ENCODE measurements at regions not wholly inside any gene's neighbourhood (a gene's known extent, or its start where the extent isn't known, plus 50 kb on each side); places are given as distances from the start of the nearest gene placed in this dataset.
"Not testable (repeated sequence)": the region's sequence is repeated elsewhere in the genome, so short reads cannot be mapped to it uniquely, and the experiment has no call there.

DNA sequence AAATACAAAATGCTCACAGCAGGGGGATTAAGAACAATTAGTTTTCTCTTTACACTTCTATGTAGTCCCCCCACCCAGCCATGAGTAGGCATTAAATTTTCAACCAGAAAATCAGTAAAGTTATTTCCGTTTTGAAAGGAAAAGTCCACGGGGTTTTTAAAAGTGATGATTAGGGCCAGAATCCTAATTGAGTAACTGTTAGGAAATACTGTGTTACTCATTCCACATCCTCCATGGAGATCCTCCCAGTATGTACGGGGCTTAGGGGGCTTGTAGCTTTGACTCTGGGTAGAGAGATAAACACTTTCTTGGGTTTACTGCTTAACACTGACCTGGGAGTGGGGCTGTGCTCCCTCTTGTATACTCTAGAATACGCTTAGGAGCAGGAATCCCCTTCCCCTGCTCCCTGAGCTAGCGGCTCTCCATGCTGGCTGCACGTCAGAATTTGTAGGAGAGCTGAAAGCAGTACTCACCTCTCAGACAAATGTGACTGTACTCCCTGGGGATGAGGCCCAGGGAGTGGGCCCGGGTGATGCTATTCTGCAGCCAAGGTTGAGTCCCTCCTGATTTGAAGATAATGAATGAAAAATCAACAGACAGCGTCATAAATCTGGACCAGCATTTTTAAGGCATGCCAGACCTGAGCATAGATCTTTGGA is 100.5 kb downstream of the SLC4A3 start:
- DNase-seq, result no peak

DNA sequence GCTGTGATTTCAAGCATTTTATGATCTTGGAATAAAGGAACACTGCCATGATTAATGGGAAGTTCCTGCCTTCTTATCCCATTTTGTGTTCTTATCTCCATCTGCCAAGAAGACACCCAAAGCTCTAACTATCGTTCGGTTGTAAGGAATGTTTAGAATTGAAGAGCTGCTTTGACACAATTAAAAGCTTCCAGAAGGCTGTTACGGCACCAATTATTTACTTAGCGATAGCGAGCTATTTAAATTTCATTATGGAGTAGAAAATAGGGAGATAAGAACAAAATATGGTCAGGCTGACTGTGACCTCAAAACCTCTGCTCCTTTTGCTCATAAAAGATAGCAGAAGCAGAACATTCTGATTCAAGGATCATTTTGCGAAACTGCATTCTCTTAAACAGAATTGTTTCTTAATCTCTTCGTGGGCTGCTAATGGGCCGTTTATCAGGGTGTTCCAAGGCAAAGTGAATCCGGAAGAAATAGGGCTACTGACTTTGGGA is 101.6 kb downstream of the SLC4A3 start:
- DNase-seq, result no peak

DNA sequence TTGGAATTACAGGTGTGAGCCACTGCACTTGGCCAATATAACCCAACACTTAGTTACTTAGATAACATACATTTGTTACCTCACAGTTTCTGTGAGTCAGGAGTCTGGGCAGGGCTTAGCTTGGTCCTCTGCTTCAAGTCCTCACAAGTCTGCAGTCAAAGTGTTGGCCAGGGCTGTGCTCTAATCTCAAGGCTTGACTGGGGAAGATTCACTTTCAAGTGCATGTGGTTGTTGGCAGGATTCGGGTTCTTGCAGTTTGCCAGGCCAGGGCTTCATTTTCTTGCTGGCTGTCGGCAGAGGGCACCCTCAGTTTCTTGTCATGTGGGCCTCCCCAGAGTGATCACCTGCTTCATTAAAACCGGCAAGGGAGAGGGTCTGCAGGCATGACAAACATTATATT is 103.7 kb downstream of the SLC4A3 start:
- DNase-seq, result no peak

DNA sequence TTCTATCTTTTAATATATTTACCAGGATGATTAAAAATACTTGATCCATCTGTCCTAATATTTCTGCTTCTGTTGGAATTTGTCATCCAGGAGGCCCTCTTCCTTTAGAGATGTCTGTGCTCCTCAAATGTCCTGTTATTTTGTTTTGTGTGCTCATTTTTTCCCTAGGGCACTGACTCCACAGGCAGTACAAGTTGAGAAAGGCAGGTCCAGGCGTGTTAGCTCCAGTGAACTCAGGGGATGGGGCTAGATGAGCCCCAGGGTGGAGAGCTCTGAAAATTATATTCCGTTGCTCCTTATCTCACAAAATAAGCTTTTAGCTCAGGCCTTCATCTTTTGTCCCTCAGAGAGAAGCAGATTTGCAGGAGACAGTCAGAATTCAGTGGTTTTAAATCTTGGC is 105.7 kb downstream of the SLC4A3 start:
- no peak for DNase-seq

DNA sequence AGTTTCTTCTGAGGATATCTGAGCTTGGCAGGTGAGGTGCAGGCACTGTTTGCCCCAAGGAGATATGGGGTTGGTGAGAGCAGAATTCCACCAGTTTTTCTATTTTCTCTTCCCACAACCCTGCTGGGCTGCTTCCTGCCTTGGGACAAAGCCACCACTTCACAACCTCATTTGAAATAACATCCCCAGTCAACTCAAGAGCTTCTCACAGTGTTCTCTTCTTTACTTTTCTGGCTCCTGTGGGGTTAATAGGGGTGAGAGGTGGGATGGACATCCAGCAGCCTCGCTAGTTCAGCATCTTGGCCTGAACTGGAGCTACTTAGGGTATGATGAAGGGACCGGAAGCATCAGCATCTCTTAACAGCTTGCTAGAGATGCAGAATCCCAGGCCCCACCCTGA is 106.3 kb downstream of the SLC4A3 start:
- DNase-seq, result no peak

DNA sequence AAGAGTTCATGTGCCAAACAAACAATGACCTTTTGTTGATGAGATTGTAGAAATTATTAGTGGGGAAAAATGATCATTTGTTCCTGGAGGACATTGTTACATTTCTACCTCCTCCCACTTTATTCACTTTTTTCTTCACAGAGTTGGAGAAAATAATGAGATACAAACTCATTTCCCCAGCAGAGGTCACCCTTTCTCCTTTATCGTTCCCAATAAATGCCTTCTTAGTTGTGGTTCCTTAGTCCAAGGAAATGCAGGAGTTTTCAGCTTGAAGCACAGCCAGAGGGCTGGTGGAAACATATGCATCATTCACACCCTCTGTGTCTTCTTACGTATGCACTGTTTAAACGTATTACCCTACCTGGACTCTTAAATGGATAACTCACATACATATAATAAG is 108.8 kb downstream of the SLC4A3 start:
- peak; percentile 95 for DNase-seq

DNA sequence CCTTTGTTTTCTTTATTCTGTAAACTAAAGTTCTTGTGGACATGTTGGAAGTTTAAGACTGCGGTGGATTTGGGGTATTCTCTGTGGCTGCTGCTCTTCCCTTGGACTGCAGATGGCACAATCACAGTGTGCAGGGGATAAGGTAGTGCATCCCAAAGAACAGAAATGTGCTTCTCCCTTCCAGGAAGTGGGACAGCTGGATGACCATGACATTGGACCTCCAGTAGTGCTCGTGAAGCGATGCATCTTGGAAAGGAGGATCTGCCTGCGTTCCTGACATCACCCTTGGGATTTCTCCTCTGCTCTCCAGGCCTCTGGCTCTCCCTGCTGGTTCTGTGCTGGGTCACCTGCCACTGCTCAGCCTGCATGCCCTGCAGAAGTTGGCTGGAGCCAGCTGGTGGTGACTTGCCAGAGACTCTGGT is 109.9 kb downstream of the SLC4A3 start:
- DNase-seq, result peak; percentile 67

DNA sequence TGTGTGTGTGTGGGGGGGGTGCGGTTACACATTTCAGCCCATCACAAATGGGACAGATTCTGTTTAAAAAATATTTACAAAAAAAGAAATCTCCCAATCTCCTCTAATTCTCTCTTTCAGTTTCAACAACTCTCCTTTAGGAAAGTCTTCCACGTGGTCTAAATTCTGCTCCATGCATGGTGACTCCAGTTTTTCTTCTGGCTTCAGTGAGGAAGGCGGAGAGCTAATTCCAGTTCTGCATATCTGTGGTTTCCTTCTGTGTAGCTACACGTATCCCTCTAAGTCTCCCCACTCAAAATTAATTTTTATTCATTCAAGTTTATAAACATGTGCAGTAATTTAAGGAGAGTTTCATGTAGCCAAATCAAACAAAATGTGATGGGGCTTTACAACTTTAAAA is 111.6 kb downstream of the SLC4A3 start:
- DNase-seq, result peak; percentile 54

DNA sequence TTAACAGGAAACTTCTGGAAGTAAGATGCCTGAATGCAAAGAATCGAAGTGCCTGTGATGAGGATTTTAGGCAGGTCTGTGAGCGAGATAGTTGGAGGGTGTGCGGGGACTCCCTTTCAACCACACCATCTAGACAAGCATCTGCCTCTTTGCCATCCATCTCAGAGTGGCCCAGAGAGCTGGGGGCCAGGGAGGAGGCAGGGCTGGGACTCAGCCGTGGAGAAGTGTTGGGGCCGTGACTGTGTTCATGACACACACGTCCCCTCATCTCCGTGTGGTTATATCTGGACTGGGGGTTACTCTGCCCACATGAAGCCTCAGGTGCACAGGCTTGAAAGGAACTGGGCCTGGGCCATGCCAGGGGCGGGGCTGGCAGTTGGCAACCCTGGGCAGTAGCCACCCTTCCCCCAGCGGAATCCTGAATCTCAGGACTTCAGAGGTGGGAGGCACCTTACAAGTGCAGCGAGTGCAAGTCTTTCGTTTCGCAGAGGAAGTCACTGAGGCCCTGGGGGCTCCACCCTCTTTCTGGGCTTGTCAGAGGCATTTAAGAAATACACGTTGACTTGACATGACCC is 112.5 kb downstream of the SLC4A3 start:
- peak; percentile 54 for DNase-seq

DNA sequence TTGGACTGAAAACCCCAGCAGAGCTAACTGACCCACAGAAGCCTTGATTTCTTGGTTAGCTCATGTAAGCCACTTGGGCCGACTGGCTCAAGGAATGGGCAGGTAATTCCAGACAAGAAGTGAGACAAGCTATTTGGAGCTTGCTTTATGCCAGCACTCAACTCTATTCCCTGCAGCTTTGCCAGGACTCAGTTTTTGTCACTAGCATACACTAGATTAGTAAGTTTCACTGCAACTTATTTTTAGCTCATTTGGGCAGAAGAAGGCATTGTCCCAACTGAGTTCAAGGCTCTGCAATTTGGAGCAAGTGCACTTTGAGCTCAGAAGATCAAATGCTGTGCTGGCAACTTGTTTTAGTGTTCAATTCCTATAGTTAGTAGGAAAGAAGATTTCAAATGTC is 116.1 kb downstream of the SLC4A3 start:
- DNase-seq, result no peak

DNA sequence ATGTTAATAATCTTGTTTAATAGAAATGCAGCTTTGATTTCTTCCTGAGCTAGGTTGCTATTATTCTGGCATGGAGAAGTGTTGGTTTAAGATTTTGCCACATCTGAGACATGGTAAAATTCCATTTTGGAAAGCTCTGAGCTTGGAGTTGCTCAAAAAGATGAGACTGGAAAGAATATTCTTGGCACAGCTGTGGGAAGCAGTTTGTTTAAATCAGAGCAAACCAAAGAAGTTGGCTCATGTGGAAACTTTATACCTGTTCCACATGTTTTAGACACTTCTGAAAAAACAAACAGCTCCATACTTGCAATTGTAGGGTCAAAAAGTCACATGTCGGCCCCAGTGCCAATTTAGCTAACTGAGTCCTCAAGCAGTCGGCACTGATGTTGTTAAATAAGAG is 116.6 kb downstream of the SLC4A3 start:
- DNase-seq, result peak; percentile 39

DNA sequence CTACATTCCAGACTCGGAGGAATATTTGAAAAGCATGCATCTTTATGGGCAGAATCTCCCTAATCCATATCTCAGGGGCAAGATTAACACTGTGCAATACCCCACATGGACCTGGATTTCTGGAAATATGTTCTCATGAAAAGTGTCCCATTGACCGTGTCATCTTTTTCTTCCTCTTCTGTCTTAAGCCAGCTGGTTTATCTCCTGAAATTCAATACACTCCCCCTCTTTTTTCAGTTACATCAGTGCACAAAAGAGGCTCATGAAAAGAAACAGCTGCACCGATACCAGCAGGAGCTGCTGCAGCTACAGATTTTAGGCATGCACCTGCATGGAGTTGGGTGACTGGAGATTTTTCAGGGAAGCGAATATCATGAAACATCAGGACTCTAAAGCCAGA is 117.2 kb downstream of the SLC4A3 start:
- no peak for DNase-seq

DNA sequence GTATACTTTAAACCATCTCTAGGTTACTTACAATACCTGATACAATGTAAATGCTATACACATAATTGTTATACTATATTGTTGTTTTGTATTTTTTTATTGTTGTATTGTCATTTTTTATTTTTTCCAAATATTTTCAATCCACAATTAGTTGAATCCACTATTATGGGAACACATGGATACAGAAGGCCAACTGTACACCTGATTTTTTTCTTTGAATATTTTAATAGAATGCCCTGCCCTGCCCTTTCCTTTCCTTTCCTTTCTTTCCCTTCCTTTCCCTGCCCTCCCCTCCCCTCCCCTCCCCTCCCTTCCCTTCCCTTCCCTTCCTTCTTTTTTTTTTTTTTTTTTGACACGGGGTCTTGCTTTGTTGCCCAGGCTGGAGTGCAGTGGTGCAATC is 120.2 kb downstream of the SLC4A3 start:
- DNase-seq, result no peak

DNA sequence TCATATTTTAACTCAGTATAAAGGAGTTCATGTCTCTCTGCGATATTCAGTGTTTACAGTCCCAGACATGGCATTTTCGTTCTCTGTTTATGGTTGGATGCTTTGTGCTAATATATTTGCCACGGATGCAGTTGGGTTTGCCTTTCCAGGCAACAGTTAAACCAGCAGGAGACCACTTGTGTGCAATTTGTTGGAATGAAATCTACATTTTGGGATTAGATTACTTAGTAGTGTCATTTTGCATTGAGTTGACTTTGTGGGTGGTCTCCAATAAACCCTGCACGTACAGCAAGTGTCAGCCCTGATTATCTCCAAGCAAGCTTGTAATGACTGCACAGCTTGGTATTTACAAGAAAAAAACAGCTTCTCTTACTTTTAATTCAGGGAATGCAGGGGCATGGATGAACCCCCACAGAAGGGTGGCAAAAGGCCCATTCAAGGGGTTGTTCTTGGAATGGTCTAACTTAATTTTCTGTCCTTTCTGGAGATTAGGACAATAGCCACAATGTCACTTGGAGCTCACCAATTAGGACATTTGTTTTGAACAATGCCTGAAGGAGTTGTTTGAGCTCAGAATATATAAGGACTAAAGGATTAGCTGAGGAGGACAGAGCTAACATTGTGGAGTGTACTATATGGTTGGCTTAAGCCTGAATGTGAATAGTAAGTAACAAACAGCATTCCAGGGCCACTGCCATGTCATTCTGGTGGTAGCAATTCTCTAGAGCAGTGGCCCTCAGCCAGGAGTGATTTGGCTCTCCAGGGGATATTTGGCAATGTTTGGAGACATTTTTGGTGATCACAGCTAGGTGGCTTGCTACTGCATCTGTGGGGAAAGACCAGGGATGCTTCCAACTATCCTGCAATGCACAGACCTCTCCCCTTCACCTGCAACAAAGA is 121.5 kb downstream of the SLC4A3 start:
- DNase-seq, result peak; percentile 83

DNA sequence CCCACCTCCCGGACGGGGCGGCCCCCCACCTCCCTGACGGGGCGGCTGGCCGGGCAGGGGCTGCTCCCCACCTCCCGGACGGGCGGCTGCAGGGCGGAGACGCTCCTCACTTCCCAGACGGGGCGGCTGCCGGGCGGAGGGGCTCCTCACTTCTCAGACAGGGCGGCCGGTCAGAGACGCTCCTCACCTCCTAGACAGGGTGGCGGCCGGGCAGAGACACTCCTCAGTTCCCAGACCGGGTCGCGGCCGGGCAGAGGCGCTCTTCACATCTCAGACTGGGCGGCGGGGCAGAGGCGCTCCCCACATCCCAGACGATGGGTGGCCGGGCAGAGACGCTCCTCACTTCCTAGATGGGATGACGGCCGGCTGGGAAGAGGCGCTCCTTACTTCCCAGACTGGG is 123.7 kb downstream of the SLC4A3 start:
- DNase-seq, result not testable (repeated sequence)

DNA sequence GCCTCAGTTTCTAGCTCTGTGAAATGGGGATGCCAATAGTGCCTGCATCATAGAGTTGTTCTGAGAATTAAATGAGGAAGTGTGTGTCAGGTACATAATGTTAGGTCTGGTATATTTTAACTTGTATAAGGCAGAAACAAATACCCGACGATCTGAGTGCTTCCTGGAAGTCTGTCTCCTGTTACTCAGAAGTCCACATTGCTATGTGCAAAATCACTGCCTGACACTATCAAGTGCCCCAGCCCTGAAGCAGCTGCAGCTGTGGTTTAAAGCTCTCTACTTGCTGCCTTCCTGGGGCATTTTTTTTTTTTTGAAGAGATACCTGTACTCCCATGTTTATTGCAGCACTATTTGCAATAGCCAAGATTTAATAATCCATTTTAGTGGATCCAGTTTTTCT is 125.3 kb downstream of the SLC4A3 start:
- DNase-seq, result no peak

DNA sequence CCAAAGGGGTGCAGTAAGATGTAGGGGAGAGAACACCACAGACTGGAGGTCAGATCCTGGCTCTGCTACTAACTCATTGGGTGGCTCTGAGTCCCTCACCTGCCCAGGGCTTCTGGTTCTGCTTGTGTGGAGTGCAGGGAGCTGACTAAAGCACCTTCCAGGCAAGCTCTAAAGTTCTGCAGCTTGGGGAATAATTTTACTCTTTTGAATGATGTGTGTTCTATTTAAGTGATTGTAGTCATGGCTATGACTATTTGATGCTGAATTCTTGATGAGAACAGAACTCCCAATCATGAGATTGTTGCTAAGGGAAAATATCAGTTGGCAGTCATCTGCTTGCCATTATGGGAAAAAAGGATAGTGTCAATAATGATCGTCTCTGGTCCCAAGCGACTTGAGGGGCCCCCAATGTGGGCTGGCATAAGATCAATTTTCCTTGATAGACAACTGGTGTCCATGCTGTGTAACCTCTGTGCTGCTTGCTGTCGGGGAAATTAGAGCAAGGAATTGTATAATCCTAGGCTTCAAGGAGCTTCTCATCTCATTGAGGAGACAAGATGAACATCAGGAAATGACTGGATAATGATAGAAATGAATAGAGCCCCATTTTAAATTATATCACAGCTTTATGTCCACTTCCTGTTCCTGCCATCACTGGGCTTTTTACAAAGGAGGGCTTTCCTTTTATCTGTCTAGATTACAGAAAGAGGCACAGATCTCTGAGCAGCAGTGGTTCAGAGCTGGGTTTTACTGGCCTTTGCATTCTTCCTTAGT is 131.7 kb downstream of the SLC4A3 start:
- DNase-seq, result no peak

DNA sequence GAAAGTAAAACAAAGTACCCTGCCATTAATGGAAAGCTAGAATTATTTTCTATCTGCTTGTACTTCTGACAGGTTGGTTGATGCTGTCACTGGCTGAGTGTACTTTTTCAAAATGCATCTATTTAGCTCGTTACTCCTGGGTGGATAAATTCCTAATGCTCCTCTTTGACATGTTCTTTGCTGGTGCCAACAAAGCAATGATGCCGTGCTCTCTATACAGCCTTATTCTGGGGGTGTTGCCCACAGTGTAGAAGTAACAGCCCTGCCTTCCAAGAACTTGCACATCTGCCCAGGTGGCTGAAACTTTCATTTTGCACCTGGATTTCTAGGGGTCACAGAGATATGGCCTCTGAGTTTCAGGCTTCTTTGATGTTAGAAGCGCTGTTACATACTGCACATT is 132.4 kb downstream of the SLC4A3 start:
- DNase-seq, result no peak

DNA sequence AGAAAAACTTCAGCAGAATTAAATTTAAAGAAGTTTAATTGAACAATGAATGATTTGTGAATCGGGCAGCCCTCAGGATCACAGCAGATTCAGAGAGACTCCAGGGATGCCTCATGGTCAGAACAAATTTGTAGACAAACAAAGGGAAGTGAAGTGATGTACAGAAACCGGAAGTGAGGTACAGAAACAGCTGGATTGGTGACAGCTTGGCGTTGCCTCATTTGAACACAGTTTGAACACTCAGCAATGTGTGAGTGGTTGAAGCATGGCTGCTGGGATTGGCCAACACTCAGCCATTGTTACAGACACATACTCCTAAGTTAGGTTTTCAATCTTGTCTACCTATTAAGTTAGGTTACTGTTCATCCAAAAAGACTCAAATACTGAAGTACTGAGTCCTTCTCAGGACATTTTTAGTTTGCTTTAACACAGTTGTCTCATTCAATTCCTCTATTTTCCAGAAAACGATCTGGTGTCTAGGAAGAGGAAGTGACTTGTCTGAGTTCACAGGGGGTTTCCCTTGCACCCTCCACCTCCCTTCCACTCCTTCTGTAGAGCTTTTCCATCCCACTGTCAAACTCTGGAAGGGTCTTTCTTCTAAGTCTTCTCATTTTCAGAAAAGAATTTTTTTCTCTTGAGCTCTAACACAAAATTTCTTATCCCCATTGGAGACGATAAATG is 137.9 kb downstream of the SLC4A3 start:
- DNase-seq, result no peak

DNA sequence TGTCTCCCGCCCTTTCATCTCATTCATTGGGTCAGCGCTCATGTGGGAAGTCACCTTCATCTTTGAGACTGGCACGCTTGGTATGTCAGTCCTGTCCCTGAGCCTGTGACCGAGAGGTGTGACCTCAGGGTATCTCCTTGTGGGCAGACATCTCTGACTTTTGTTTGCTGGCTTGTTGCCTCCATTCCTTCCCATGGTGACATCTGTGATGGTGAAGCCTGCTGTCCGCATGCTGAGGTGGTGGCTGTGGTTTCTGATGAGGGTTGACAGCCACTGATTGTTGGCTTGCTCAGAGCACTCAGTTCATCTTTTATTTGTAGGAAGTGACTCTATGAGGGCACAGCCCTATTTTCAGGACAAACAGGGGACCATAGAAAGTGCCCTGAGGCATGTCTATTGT is 139.2 kb downstream of the SLC4A3 start:
- no peak for DNase-seq

DNA sequence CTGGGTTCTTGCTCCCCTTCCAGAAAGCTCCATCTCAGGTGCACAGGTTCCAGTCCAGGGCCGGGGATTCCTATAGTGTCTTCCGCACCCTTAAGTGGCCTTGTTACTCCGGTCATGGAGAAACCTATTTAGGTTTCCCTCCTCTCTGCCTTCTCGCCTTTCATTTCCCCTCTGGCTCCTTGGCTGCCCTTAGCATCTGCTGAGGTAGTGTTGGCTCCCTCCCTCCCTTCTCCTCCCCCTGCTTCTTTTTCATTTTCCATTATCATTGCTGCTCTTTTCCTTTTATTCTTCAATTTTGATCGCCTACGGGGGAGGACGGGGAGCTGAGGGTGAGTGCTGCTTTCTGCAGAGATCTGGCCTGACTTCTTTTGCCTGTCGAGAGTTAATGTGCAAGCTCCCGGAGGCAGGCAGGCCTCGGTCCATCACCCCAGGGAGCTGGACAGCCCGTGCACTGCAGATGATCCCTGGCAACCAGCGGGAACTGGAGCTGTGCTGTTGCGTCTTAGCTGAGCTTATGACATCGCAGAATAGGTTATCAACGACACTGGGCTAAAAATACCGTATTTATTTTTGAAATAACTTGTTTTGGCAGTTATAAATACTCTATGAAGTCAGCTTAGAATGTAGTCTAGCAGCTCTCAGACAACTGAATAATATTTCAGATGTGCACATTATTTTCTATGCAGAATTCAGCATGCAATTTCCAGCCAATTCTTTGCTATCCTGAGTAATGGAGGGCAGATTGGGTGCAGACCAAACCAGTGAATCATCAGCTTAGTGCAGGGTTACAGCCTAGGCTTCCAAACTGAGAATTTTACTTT is 141.9 kb downstream of the SLC4A3 start:
- peak; percentile 71 for DNase-seq
